SK-N-SH (cell line): ENCODE measurements at regions not wholly inside any gene's neighbourhood (a gene's known extent, or its start where the extent isn't known, plus 50 kb on each side); places are given as distances from the start of the nearest gene placed in this dataset.
"Not testable (repeated sequence)": the region's sequence is repeated elsewhere in the genome, so short reads cannot be mapped to it uniquely, and the experiment has no call there.

Source experiments
- CTCF ChIA-PET: fragments of 300-600, 350-600 bp; formaldehyde crosslinking; extraction: SDS; loops from one replicate; lab custom pipeline; 2021; lab: Yijun Ruan, JAX
- POLR2A ChIA-PET: fragments of 350-600 bp; sonication (Branson Sonifier 250); formaldehyde crosslinking; extraction: SDS; loops from one replicate; lab custom pipeline; 2020; ENCODE audit warnings: antibody characterized with exemption, inconsistent platforms; lab: Yijun Ruan, JAX
- DNase-seq: peaks from one replicate; pipeline ENCODE4 v3.0.0; 2012
- H2AFZ ChIP-seq: fragments of 200-600 bp; sonication (generic); 2 replicates; pipeline ENCODE4 v1.8.1; 2016; ENCODE audit warnings: antibody characterized with exemption, mild to moderate bottlenecking, low read depth
- H3F3A ChIP-seq: fragments of 200-600 bp; sonication (generic); replicated peaks from 2 replicates; pipeline ENCODE3; 2016; ENCODE audit warnings: antibody characterized with exemption, mild to moderate bottlenecking; ENCODE audit not compliant: insufficient read depth
- H3K27ac ChIP-seq, 2 experiments: fragments of 200-500 bp in 1 of 2; fragments of 200-600 bp in 1 of 2; sonication (Bioruptor generic) in 1 of 2; sonication (generic), shearing (Covaris generic) in 1 of 2; 2 replicates each; pipeline versions ENCODE4 v1.5.1 to v1.6.1; 2014 to 2016; ENCODE audit warnings: low read depth in 2 of 2, inconsistent platforms in 1 of 2, low read length in 1 of 2, mild to moderate bottlenecking in 1 of 2, mixed read lengths in 1 of 2
- H3K27me3 ChIP-seq: fragments of 200-600 bp; sonication (generic), shearing (Covaris generic); 2 replicates; pipeline ENCODE4 v1.6.1; 2016; ENCODE audit warnings: mixed run types; ENCODE audit not compliant: insufficient read depth
- H3K36me3 ChIP-seq, 2 experiments: fragments of 200-500 bp in 1 of 2; fragments of 200-600 bp in 1 of 2; sonication (Bioruptor generic) in 1 of 2; sonication (generic) in 1 of 2; replicated peaks in 1 of 2; 2 replicates each; pipeline versions ENCODE3 to v1.5.1; 2014 to 2016; ENCODE audit warnings: low read length in 1 of 2, mild to moderate bottlenecking in 1 of 2; ENCODE audit not compliant: insufficient read depth in 2 of 2, control insufficient read depth in 1 of 2
- H3K4me1 ChIP-seq, 2 experiments: fragments of 200-500 bp in 1 of 2; fragments of 200-600 bp in 1 of 2; sonication (Bioruptor generic) in 1 of 2; sonication (generic), shearing (Covaris generic) in 1 of 2; 2 replicates each; pipeline versions ENCODE4 v1.5.1 to v1.6.1; 2014 to 2016; ENCODE audit warnings: low read depth in 1 of 2, low read length in 1 of 2, mixed run types in 1 of 2; ENCODE audit not compliant: insufficient read depth in 2 of 2, control insufficient read depth in 1 of 2
- H3K4me2 ChIP-seq: fragments of 200-600 bp; sonication (generic), shearing (Covaris generic); 2 replicates; pipeline ENCODE4 v1.6.1; 2017; ENCODE audit warnings: mixed run types
- H3K4me3 ChIP-seq, 2 experiments: fragments of 200-500 bp in 1 of 2; fragments of 200-600 bp in 1 of 2; sonication (Bioruptor generic) in 1 of 2; sonication (generic), shearing (Covaris generic) in 1 of 2; 2 replicates each; pipeline versions ENCODE4 v1.5.1 to v1.8.1; 2014 to 2016; ENCODE audit warnings: low read depth in 2 of 2, inconsistent platforms in 1 of 2, low read length in 1 of 2, mild to moderate bottlenecking in 1 of 2, mixed read lengths in 1 of 2, moderate library complexity in 1 of 2
- H3K79me2 ChIP-seq: fragments of 200-600 bp; sonication (generic); 2 replicates; pipeline ENCODE4 v1.8.1; 2017; ENCODE audit warnings: mild to moderate bottlenecking; ENCODE audit not compliant: insufficient read depth
- H3K9ac ChIP-seq: fragments of 200-600 bp; sonication (generic); 2 replicates; pipeline ENCODE4 v1.6.1; 2017; ENCODE audit warnings: mixed run types
- H3K9me2 ChIP-seq: fragments of 200-600 bp; sonication (generic); 2 replicates; pipeline ENCODE4 v1.6.1; 2017; ENCODE audit warnings: mixed run types
- H3K9me3 ChIP-seq: fragments of 200-600 bp; sonication (generic); 2 replicates; pipeline ENCODE4 v1.6.1; 2017; ENCODE audit warnings: mixed run types, mild to moderate bottlenecking, moderate library complexity
- H4K20me1 ChIP-seq: fragments of 200-600 bp; sonication (generic); 2 replicates; pipeline ENCODE4 v1.6.1; 2017; ENCODE audit warnings: mild to moderate bottlenecking, mixed run types; ENCODE audit not compliant: insufficient read depth
- EP300 ChIP-seq, 2 experiments: IDR thresholded peaks; 2 replicates each; pipeline versions ENCODE4 v1.4.0 to v1.6.1; 2012; ENCODE audit warnings: borderline replicate concordance in 1 of 2, low read depth in 1 of 2, low read length in 1 of 2
- EZH2phosphoT487 ChIP-seq: fragments of 200-600 bp; sonication (generic); IDR thresholded peaks from 2 replicates; pipeline ENCODE4 v1.6.1; 2017; ENCODE audit warnings: low read depth, mixed run types, mild to moderate bottlenecking, antibody characterized with exemption, moderate library complexity, borderline replicate concordance
- FOXM1 ChIP-seq: IDR thresholded peaks from 2 replicates; pipeline ENCODE4 v1.4.0; 2012; ENCODE audit warnings: low read depth, mild to moderate bottlenecking
- JUND ChIP-seq: IDR thresholded peaks from 2 replicates; pipeline ENCODE4 v1.4.0; 2012
- RAD21 ChIP-seq: IDR thresholded peaks from 2 replicates; pipeline ENCODE4 v1.6.1; 2012; ENCODE audit warnings: mild to moderate bottlenecking, low read length
- RFX5 ChIP-seq: IDR thresholded peaks from 2 replicates; pipeline ENCODE4 v1.6.1; 2012; ENCODE audit warnings: mild to moderate bottlenecking, improper control_type of control experiment, low read length
- SMC3 ChIP-seq: IDR thresholded peaks from 2 replicates; pipeline ENCODE4 v1.6.1; 2012; ENCODE audit warnings: low read depth, low read length, improper control_type of control experiment
- WGBS: methylation state at CpG from one replicate; pipeline ENCODE4 v1.1.6; 2017; ENCODE audit warnings: low lambda C conversion rate; 5-methylcytosine and 5-hydroxymethylcytosine counted together
- TF ChIP-seq, protein P1 (sequence below): fragments of 150-350 bp; IDR thresholded peaks from 2 replicates; pipeline ENCODE4 v1.6.1; 2017; ENCODE audit warnings: antibody characterized with exemption, low read length, low read depth, borderline replicate concordance
- TF ChIP-seq, protein P2 (sequence below): fragments of 200-600 bp; sonication (generic); IDR thresholded peaks from 2 replicates; pipeline ENCODE4 v1.6.1; 2017; ENCODE audit warnings: antibody characterized with exemption, mild to moderate bottlenecking, moderate library complexity

DNA sequence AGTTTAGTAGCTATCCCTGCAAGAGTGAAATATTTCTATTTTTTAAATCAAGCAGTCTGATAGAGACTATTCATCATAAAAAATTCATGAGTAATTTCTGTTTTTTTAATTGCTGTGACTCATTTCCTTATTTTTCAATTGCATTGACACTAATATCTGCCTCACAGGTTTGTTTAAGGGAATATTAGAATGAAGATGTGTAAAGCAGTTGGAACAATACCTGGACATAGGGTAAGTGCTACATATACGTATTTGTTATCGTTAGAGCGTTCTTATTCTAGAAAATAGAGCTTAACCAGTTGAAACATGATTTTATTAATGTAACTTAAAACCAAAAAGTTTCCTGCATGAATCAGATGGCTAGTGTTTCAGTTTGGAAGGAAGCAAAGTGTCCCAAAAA, 2211.3 kb downstream of the PCDH7 start:
- no peak for DNase-seq
- ChIA-PET CTCF (no interaction called here), POLR2A (no interaction called here)

DNA sequence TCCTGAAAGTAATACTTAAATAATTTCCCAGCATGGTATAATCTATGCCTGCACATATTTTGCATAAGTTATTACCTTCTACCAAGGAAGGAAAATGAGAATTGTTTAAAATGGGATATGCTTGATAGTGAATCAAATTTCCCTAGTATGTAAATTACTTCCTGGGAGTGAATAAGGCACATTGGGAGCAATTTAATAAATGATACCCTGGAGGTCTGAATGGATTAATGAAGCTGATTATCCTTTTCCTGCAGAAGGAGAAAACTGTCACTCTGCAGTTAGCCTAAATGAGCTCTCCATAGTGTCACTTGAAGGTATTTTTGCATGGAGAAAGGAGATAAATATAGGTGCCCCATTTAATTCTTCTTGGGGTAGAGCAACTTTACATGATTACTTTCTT, 2212.0 kb downstream of the PCDH7 start:
- Histone ChIP-seq H3F3A (no peaks in the 10 kb centered on the region), H3K9me2 (no peaks in the 10 kb centered on the region), H2AFZ (no peak overlapping the region), H4K20me1 (no peaks in the 10 kb centered on the region), H3K4me3 (no peak overlapping the region), H3K4me2 (no peak overlapping the region), H3K9me3 (no peaks in the 10 kb centered on the region), H3K4me1 (no peaks in the 10 kb centered on the region), H3K27me3 (no peaks in the 10 kb centered on the region), H3K9ac (no peak overlapping the region), H3K27ac (no peak overlapping the region), H3K36me3 (no peaks in the 10 kb centered on the region), H3K79me2 (no peaks in the 10 kb centered on the region)
- ChIA-PET POLR2A (no interaction called here), CTCF (no interaction called here)
- TF ChIP-seq SMC3: no peak
- TF ChIP-seq EZH2phosphoT487: no peak
- TF ChIP-seq FOXM1: no peak
- DNase-seq: no peak

More for the DNA sequence above, 2211.3 kb downstream of the PCDH7 start:
- under 1% methylated on average over 3 of the region's 3 CpGs for WGBS
- TF ChIP-seq RFX5: no peak
- no peak for TF ChIP-seq RAD21
- TF ChIP-seq, all 33 proteins: peak for 0
- no peaks in the 10 kb centered on the region for H3K27me3 ChIP-seq
- H3K4me2 ChIP-seq: no peak overlapping the region
- H3K36me3 ChIP-seq: no peaks in the 10 kb centered on the region
- no peaks in the 10 kb centered on the region for H3K9me2 ChIP-seq
- no peak overlapping the region for H3K27ac ChIP-seq
- no peak overlapping the region for H3K4me3 ChIP-seq
- H3K4me1 ChIP-seq: no peaks in the 10 kb centered on the region
- H3F3A ChIP-seq: no peaks in the 10 kb centered on the region
- H3K9me3 ChIP-seq: no peaks in the 10 kb centered on the region
- no peak overlapping the region for H3K9ac ChIP-seq
- no peaks in the 10 kb centered on the region for H3K79me2 ChIP-seq
- no peaks in the 10 kb centered on the region for H4K20me1 ChIP-seq
- H2AFZ ChIP-seq: no peak overlapping the region

DNA sequence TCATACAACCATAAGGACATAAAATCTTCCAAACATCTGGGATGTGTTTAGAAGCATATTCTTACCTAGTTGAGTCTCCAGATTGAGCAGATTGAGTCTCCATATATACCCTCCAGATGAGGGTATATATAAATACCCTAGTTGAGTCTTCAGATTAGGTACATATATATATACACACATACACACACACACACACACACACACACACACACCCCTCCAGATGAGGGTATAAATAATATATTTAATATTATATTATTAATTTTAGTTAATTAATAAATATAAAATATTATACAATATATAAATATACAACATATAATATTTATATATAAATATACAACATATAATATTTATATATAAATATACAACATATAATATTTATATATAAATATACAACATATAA, 2219.1 kb downstream of the PCDH7 start:
- H3K9me2 ChIP-seq, POLR2A ChIA-PET, DNase-seq: not testable (repeated sequence)

DNA sequence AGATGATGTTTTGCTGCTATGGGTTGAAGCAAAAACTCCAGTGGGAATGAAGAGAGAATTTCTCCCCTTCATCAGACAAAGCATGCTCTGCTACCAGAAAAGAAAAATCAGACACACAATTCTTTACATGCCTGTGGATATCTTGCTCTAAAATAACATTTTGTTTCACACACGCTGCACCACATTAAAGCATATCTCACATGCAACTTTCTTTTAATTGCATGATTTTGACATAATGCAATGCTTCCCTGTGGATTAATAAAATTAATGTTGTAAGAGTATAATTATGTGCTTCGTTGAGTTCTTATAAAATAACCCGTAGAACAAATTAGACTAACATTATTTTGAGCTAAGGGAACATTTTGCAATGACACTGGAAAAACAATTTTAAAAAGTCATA, 2230.7 kb downstream of the PCDH7 start:
- H4K20me1 ChIP-seq: no peaks in the 10 kb centered on the region
- H3F3A ChIP-seq: no peaks in the 10 kb centered on the region
- no peak overlapping the region for H3K9ac ChIP-seq
- no peak overlapping the region for H3K27ac ChIP-seq
- H3K4me3 ChIP-seq: no peak overlapping the region
- 0 out of 2 replicates have a peak, but pooled peaks cover 2% of the 10 kb centered on the region for H3K9me2 ChIP-seq
- no peak for DNase-seq
- TF ChIP-seq, protein P1, sequence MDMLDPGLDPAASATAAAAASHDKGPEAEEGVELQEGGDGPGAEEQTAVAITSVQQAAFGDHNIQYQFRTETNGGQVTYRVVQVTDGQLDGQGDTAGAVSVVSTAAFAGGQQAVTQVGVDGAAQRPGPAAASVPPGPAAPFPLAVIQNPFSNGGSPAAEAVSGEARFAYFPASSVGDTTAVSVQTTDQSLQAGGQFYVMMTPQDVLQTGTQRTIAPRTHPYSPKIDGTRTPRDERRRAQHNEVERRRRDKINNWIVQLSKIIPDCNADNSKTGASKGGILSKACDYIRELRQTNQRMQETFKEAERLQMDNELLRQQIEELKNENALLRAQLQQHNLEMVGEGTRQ: no peak
- TF ChIP-seq FOXM1: no peak
- TF ChIP-seq, protein P2, sequence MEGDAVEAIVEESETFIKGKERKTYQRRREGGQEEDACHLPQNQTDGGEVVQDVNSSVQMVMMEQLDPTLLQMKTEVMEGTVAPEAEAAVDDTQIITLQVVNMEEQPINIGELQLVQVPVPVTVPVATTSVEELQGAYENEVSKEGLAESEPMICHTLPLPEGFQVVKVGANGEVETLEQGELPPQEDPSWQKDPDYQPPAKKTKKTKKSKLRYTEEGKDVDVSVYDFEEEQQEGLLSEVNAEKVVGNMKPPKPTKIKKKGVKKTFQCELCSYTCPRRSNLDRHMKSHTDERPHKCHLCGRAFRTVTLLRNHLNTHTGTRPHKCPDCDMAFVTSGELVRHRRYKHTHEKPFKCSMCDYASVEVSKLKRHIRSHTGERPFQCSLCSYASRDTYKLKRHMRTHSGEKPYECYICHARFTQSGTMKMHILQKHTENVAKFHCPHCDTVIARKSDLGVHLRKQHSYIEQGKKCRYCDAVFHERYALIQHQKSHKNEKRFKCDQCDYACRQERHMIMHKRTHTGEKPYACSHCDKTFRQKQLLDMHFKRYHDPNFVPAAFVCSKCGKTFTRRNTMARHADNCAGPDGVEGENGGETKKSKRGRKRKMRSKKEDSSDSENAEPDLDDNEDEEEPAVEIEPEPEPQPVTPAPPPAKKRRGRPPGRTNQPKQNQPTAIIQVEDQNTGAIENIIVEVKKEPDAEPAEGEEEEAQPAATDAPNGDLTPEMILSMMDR: no peak
- TF ChIP-seq JUND: no peak
- no peak for TF ChIP-seq EP300 (IDR thresholded peaks at IDR 0.05; ENCODE audit: borderline replicate concordance in 1 of 2, low read depth in 1 of 2, low read length in 1 of 2)
- H3K36me3 ChIP-seq: no peaks in the 10 kb centered on the region
- ChIA-PET POLR2A (no interaction called here), CTCF (no interaction called here)
- H3K4me1 ChIP-seq: no peaks in the 10 kb centered on the region
- no peaks in the 10 kb centered on the region for H3K27me3 ChIP-seq
- no peaks in the 10 kb centered on the region for H3K79me2 ChIP-seq
- H3K9me3 ChIP-seq: 0 out of 2 replicates have a peak, but pooled peaks cover 4% of the 10 kb centered on the region
- H3K4me2 ChIP-seq: no peak overlapping the region
- no peak overlapping the region for H2AFZ ChIP-seq
- 9% methylated on average over 3 of the region's 3 CpGs for WGBS

More for the DNA sequence above, 2219.1 kb downstream of the PCDH7 start:
- H3K4me2 ChIP-seq, H3F3A ChIP-seq, H3K36me3 ChIP-seq, H3K4me1 ChIP-seq, CTCF ChIA-PET, H3K27me3 ChIP-seq, H2AFZ ChIP-seq, H3K4me3 ChIP-seq, H3K9me3 ChIP-seq, H3K27ac ChIP-seq, H3K9ac ChIP-seq, H4K20me1 ChIP-seq, H3K79me2 ChIP-seq: not testable (repeated sequence)
